OCI-LY7 (cell line): ENCODE measurements at regions not wholly inside any gene's neighbourhood (a gene's known extent, or its start where the extent isn't known, plus 50 kb on each side); places are given as distances from the start of the nearest gene placed in this dataset.

ENCODE experiments used
- BruUV-seq: library from RNA; stranded (reverse); fragments of 400-500 nt; replicated peaks from 2 replicates; lab custom pipeline; 2021; lab: Mats Ljungman, UMichigan
- CTCF ChIA-PET: fragments of 300-600 bp; sonication (Branson Sonifier 250); formaldehyde crosslinking; loops from one replicate; lab custom pipeline; 2022; ENCODE audit warnings: antibody characterized with exemption; ENCODE audit not compliant: unreplicated experiment; lab: Charles Lee
- POLR2A ChIA-PET: fragments of 300-600 bp; sonication (Branson Sonifier 250); formaldehyde crosslinking; loops from one replicate; lab custom pipeline; 2022; ENCODE audit warnings: antibody characterized with exemption; lab: Charles Lee
- DNase-seq: peaks from one replicate; pipeline ENCODE4 v3.0.0-alpha.2; 2015; ENCODE audit warnings: low spot score
- H2AFZ ChIP-seq: fragments of 200-600 bp; sonication (generic), shearing (Covaris generic); 2 replicates; pipeline ENCODE4 v1.6.1; 2014; ENCODE audit warnings: mild to moderate bottlenecking, antibody characterized with exemption, low read length, moderate library complexity
- H3K27ac ChIP-seq: fragments of 200-600 bp; sonication (generic); 2 replicates; pipeline ENCODE4 v1.5.1; 2014; ENCODE audit warnings: mixed run types, low read depth, mild to moderate bottlenecking, moderate library complexity, low read length, inconsistent platforms; ENCODE audit not compliant: poor library complexity, severe bottlenecking
- H3K36me3 ChIP-seq: fragments of 200-600 bp; sonication (generic); 2 replicates; pipeline ENCODE4 v1.6.1; 2014; ENCODE audit warnings: mild to moderate bottlenecking, antibody characterized with exemption, low read length, moderate library complexity, mixed read lengths; ENCODE audit not compliant: insufficient read depth
- H3K4me1 ChIP-seq: fragments of 200-600 bp; sonication (generic); 2 replicates; pipeline ENCODE4 v1.5.1; 2014; ENCODE audit warnings: mild to moderate bottlenecking, low read length; ENCODE audit not compliant: insufficient read depth, poor library complexity, severe bottlenecking
- H3K4me2 ChIP-seq: fragments of 200-600 bp; sonication (generic); 2 replicates; pipeline ENCODE4 v1.6.1; 2014; ENCODE audit warnings: mild to moderate bottlenecking, low read length
- H3K4me3 ChIP-seq: fragments of 200-600 bp; sonication (generic); 2 replicates; pipeline ENCODE4 v1.5.1; 2014; ENCODE audit warnings: mild to moderate bottlenecking, low read depth, low read length; ENCODE audit not compliant: poor library complexity, severe bottlenecking
- H3K79me2 ChIP-seq: fragments of 200-600 bp; sonication (generic); 2 replicates; pipeline ENCODE4 v1.6.1; 2016; ENCODE audit warnings: low read depth, mild to moderate bottlenecking, low read length, moderate library complexity, mixed read lengths; ENCODE audit not compliant: insufficient read depth
- H3K9me2 ChIP-seq: fragments of 200-600 bp; sonication (generic); 2 replicates; pipeline ENCODE4 v1.6.1; 2016; ENCODE audit warnings: mild to moderate bottlenecking, low read length, mixed read lengths; ENCODE audit not compliant: insufficient read depth
- H3K9me3 ChIP-seq: fragments of 200-600 bp; sonication (generic); 2 replicates; pipeline ENCODE4 v1.6.1; 2014; ENCODE audit warnings: mild to moderate bottlenecking, mixed run types, low read length, mixed read lengths
- H4K20me1 ChIP-seq: fragments of 200-600 bp; sonication (generic); 2 replicates; pipeline ENCODE4 v1.6.1; 2014; ENCODE audit warnings: mild to moderate bottlenecking, antibody characterized with exemption, low read length, moderate library complexity, mixed read lengths; ENCODE audit not compliant: insufficient read depth
- EZH2phosphoT487 ChIP-seq: fragments of 200-600 bp; sonication (generic); IDR thresholded peaks from 2 replicates; pipeline ENCODE4 v1.6.1; 2018; ENCODE audit warnings: low read depth, borderline replicate concordance, mild to moderate bottlenecking, mixed run types, antibody characterized with exemption, low read length, moderate library complexity, mixed read lengths
- intact Hi-C: fragments of 100-400 bp; cut with micrococcal nuclease; formaldehyde crosslinking; loops from one replicate; pipeline ENCODE4 v1.10.0; 2022; ENCODE audit not compliant: unreplicated experiment
- TF ChIP-seq, protein P1 (sequence below): fragments of 200-600 bp; sonication (generic); conservative IDR thresholded peaks from 2 replicates; pipeline ENCODE4 v1.5.1; 2014; ENCODE audit warnings: mild to moderate bottlenecking, antibody characterized with exemption, low read length, moderate library complexity, mixed read lengths

DNA sequence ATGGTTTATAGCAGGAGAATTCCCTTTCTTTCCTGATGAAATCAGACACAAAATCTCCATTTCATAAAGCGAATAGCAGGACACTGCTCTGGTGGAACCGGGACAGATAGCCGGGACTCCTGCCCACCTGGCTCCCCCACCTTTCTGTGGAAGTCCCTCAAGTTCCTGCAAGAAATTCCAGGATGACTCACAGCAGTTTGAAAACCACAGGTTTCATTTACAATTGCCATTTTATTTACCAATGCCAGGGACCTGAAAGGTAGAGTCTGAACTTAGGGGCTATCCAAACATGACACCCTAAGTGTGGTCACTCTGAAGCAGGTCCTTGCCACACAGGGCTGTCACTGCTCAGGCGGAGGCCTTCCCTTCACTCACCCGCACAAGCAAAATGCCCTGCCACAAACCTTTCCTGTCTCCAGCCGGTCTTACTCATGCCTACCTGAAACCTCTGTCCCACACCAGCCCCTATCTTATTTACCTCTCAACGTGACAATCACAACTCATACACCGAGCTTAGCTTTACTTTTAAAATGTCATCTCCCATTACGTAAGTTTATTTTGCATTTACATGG lies 63.3 kb upstream of the TAF1L start:
- no peak overlapping the region for H3K27ac ChIP-seq
- intact Hi-C loops = no loop called here
- H4K20me1 ChIP-seq = no peaks in the 10 kb centered on the region
- no peaks in the 10 kb centered on the region for H3K9me2 ChIP-seq
- H3K4me2 ChIP-seq = no peak overlapping the region
- DNase-seq = no peak
- H3K9me3 ChIP-seq = no peaks in the 10 kb centered on the region
- ChIA-PET CTCF (no interaction called here), POLR2A (no interaction called here)
- TF ChIP-seq, protein P1, sequence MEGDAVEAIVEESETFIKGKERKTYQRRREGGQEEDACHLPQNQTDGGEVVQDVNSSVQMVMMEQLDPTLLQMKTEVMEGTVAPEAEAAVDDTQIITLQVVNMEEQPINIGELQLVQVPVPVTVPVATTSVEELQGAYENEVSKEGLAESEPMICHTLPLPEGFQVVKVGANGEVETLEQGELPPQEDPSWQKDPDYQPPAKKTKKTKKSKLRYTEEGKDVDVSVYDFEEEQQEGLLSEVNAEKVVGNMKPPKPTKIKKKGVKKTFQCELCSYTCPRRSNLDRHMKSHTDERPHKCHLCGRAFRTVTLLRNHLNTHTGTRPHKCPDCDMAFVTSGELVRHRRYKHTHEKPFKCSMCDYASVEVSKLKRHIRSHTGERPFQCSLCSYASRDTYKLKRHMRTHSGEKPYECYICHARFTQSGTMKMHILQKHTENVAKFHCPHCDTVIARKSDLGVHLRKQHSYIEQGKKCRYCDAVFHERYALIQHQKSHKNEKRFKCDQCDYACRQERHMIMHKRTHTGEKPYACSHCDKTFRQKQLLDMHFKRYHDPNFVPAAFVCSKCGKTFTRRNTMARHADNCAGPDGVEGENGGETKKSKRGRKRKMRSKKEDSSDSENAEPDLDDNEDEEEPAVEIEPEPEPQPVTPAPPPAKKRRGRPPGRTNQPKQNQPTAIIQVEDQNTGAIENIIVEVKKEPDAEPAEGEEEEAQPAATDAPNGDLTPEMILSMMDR = no peak
- TF ChIP-seq EZH2phosphoT487 = no peak
- no peak overlapping the region for H2AFZ ChIP-seq
- no peak overlapping the region for H3K4me3 ChIP-seq
- H3K36me3 ChIP-seq = no peaks in the 10 kb centered on the region
- H3K4me1 ChIP-seq = no peaks in the 10 kb centered on the region
- H3K79me2 ChIP-seq = no peaks in the 10 kb centered on the region
- no TSS peak for BruUV-seq

DNA sequence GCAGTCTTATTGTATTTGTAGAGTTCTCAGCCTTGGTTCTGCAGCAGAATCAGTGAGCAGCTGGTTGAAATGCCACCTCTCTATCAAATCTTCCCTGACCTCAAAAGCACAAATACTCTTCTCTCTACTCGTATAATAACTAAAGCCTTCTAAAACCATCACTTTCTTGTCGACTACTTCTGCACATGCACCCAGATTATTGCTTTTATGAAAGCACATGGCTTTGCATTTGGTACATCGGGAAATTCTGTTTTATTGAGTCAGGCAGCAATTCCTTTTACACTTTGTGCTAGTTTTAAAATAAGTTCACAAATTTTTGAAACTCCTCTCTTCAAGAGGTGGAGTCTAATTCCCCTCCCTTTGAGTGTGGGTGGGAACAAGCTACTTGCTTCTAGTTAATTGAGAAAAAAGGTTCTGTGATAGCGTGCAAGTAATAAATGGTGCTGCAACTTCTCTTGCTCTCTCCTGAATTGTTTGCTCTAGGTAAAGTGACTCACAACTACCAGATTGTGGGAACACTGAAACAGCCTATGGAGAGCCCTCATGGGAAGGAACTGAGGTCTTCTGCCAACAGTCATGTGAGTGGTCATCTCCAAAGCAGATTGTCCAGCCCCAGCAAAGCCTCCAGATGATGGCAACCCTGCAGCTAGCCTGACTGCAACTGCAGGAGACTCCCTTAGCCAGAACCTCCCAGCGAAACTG lies 66.0 kb upstream of the TAF1L start:
- POLR2A ChIA-PET = interaction anchor here (0.5 to 1.1 kb wide), 3 partner anchors 180 to 251 kb away, joined by 3 read pairs; no protein-coding TSS in a partner anchor
- H3K36me3 ChIP-seq = no peaks in the 10 kb centered on the region

More for the DNA sequence above, 66.0 kb upstream of the TAF1L start:
- H3K9me3 ChIP-seq = no peaks in the 10 kb centered on the region
- H4K20me1 ChIP-seq = no peaks in the 10 kb centered on the region
- H3K79me2 ChIP-seq = no peaks in the 10 kb centered on the region
- no peak overlapping the region for H3K27ac ChIP-seq
- no TSS peak for BruUV-seq
- H3K4me2 ChIP-seq = no peak overlapping the region
- H3K9me2 ChIP-seq = no peaks in the 10 kb centered on the region
- CTCF ChIA-PET = no interaction called here
- no peak overlapping the region for H3K4me3 ChIP-seq
- H3K4me1 ChIP-seq = no peaks in the 10 kb centered on the region
- no peak for DNase-seq
- intact Hi-C loops = loop anchor here (2.0 to 10.0 kb wide), 3 partner anchors 113 to 327 kb away; no protein-coding TSS in a partner anchor
- no peak overlapping the region for H2AFZ ChIP-seq
- no peak for TF ChIP-seq EZH2phosphoT487
- TF ChIP-seq, protein P1 = no peak
